IMR-90 (cell line): ENCODE measurements at regions not wholly inside any gene's neighbourhood (a gene's known extent, or its start where the extent isn't known, plus 50 kb on each side); places are given as distances from the start of the nearest gene placed in this dataset.

Experiments used
- CEBPB ChIP-seq: IDR thresholded peaks from 2 replicates; pipeline ENCODE4 v1.6.1; 2012; ENCODE audit warnings: low read depth, low read length, improper control_type of control experiment
- ELK1 ChIP-seq: fragments of 150-350 bp; IDR thresholded peaks from 2 replicates; pipeline ENCODE4 v1.6.1; 2016; ENCODE audit warnings: low read depth, mild to moderate bottlenecking, low read length, moderate library complexity, borderline replicate concordance
- MAFK ChIP-seq: IDR thresholded peaks from 2 replicates; pipeline ENCODE4 v1.6.1; 2012; ENCODE audit warnings: low read depth, low read length, improper control_type of control experiment
- TF ChIP-seq, protein P1 (sequence below): conservative IDR thresholded peaks from 2 replicates; pipeline ENCODE4 v1.5.1; 2012; ENCODE audit warnings: mild to moderate bottlenecking, low read depth, low read length, improper control_type of control experiment

DNA sequence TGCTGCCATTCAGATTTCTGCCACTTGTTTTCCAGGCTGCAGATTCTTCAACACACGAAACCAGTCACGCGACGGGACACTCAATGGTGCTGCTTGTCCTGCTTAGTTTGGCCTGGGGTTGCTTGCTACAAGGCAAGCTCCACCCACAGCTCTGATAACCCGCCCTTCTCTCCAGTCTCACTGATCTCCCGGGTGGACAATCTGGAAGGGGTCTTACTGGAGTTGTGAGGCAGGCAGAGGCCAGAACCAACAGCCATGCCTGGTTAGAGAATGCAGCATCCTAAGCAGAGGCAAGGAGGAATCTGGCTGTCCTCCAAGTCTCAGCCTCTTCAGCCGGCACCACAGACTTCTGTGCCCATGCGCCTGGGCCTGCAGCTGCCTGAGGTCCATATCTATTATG is 119.1 kb downstream of the KCNJ12 start:
- TF ChIP-seq CEBPB (no peak), MAFK (no peak), ELK1 (no peak)
- TF ChIP-seq, protein P1, sequence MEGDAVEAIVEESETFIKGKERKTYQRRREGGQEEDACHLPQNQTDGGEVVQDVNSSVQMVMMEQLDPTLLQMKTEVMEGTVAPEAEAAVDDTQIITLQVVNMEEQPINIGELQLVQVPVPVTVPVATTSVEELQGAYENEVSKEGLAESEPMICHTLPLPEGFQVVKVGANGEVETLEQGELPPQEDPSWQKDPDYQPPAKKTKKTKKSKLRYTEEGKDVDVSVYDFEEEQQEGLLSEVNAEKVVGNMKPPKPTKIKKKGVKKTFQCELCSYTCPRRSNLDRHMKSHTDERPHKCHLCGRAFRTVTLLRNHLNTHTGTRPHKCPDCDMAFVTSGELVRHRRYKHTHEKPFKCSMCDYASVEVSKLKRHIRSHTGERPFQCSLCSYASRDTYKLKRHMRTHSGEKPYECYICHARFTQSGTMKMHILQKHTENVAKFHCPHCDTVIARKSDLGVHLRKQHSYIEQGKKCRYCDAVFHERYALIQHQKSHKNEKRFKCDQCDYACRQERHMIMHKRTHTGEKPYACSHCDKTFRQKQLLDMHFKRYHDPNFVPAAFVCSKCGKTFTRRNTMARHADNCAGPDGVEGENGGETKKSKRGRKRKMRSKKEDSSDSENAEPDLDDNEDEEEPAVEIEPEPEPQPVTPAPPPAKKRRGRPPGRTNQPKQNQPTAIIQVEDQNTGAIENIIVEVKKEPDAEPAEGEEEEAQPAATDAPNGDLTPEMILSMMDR, result no peak
